Right ventricle myocardium inferior (tissue), 1 donor: ENCODE measurements at regions not wholly inside any gene's neighbourhood (a gene's known extent, or its start where the extent isn't known, plus 50 kb on each side); places are given as distances from the start of the nearest gene placed in this dataset.

Experiments used
- ATAC-seq: fragments of 200-7000 bp; cut with Tn5 transposase; one replicate; pipeline ENCODE4 v1.9.1; 2020; ENCODE audit warnings: mild to moderate bottlenecking, moderate library complexity
- DNase-seq: peaks from one replicate; pipeline ENCODE4 v3.0.0; 2021; ENCODE audit errors: missing footprints
- intact Hi-C: fragments of 100-400 bp; cut with DNase I; formaldehyde crosslinking; loops from one replicate; pipeline ENCODE4 v1.11.0; 2022
- donor health status: DM: no; HTN: yes; CAD: no; lungs with severe emphysema.

DNA sequence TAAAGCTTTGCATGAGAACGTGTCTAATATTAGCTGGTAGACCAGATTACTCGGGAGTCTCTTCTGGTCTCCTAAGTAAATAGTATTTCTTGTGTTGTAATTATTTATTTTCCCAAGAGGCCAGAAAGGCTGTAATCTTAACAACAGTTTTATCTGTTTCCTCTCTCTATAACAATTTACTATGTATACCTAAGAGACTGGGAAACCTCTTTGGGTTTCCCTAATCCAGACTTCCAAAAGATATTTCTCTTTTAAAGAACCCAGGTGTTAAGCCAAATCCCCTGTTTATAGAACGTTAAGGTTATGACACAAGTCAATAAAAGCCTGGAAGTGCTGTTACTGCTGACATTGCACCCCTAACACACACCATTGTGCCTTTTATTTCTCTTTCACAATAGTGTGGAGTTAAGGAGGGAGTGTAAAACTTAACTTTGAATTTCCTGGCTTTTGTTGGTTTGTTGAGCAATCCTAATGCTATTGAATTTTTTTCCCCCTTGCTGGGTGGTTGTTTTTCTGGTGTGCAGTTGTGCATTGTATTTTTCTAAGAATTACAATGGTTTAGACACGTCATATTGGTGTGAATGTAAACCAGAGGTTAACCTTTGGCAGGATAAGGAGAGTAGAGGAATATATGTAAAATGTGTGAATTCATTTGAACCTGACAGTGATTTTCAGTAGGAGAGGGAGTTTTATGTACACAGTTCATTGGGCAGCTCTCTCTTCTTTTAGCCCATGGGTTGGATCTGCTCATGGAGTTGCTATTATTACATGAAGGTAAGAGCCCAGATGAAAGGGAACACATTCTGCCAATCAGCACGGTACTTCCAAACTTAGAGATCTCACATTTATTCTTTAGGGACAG is 192.8 kb downstream of the MTX2 start:
- intact Hi-C loops: no loop called here
- DNase-seq (no peak), ATAC-seq (peak; percentile 72)

GRCh38 chr2:176463546-176463945 is 194.3 kb downstream of the MTX2 start:
- no peak for DNase-seq
- intact Hi-C loops: no loop called here
- no peak for ATAC-seq

GRCh38 chr2:176464886-176465564 is 195.8 kb downstream of the MTX2 start:
- intact Hi-C loops: no loop called here
- ATAC-seq (no peak), DNase-seq (no peak)

DNA sequence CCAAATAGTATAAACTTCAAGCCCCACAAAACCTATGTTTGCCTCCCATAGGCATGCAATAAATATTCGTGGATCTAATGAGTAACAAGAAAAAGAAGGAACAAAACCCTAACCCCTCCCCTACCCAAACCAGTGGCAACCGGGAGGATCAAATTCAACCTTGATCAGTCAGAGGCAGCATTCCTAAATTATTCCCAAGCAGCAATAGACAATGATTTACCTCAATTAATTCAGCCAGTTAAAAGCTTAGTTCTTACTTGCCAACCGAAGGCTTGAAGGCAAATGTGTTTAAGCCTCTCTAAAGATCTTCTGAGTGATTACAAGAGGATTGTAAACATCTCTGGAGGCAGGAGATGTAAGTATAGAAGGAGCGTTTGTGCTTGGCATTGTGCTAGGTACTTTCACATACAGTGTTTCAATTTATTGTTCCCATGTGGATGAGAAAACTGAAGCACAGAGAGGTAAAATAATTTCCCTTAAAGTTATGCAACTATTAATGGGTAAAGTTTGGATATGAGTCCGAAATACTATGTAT is 197.7 kb downstream of the MTX2 start:
- no peak for DNase-seq
- ATAC-seq: no peak
- intact Hi-C loops: no loop called here

DNA sequence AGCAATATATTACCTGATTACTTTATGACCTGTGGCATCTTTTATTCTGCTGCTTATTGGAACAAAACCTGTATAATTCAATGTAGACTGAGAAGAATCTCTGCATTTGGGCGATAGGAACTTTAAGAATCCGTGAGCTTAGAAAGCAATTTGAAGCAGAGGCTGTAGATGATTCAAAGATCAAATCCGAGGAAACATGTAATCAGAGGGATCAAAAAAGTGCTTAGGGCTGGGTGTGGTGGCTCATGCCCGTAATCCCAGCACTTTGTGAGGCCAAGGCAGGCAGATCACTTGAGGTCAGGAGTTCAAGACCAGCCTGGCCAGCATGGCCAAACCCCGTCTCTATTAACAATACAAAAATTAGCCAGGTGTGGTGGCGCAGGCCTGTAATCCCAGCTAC is 198.4 kb downstream of the MTX2 start:
- DNase-seq: no peak
- intact Hi-C loops: no loop called here
- ATAC-seq: no peak

GRCh38 chr2:176468457-176469113 is 199.3 kb downstream of the MTX2 start:
- DNase-seq (no peak), ATAC-seq (no peak)
- intact Hi-C loops: no loop called here

GRCh38 chr2:176470713-176471112 is 201.5 kb downstream of the MTX2 start:
- intact Hi-C loops: no loop called here
- ATAC-seq (no peak), DNase-seq (no peak)

GRCh38 chr2:176471949-176472348 is 202.7 kb downstream of the MTX2 start:
- ATAC-seq: no peak
- intact Hi-C loops: no loop called here

GRCh38 chr2:176473177-176473576 is 203.9 kb downstream of the MTX2 start:
- intact Hi-C loops: no loop called here
- DNase-seq (no peak), ATAC-seq (peak; percentile 59)

More at GRCh38 chr2:176471949-176472348, 202.7 kb downstream of the MTX2 start:
- DNase-seq: no peak

GRCh38 chr2:176473851-176474250 is 204.6 kb downstream of the MTX2 start:
- no peak for ATAC-seq
- intact Hi-C loops: no loop called here
- no peak for DNase-seq

DNA sequence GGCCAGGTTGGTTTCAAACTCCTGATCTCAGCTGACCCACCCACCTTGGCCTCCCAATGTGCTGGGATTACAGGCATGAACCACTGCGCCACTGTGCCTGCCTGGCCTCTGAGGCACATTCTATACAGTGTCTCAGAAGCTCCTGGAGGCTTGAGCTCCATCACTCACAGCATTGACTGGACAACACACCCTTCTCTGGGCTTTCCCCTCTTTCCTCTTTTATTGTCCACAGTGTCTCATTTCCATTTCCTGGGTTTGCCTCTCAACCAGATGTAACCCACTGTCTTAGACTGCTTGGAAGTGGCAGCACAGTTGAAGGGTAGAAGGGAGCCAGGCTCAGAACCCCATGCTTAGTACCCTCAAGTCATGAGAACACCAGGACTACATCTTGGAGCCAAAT is 208.1 kb downstream of the MTX2 start:
- ATAC-seq (no peak), DNase-seq (no peak)
- intact Hi-C loops: no loop called here

DNA sequence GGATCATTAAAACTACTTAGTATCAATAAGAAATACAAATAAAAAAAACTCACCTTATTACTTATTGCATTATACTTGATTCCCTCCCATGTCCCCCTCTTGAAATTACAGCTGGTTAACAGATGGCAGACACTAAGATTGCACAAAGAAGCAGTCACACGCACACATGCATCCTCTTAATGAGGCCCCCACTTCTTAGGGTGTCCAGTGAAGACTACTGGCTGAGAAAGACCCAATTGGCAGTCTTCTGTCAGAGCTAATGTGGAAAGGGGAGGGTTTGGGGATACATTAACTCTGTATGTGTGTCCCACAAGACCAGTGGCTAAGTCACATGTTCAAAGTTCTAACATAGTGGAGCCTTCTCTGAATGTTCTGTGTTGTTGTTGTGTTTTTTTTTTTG is 210.7 kb downstream of the MTX2 start:
- DNase-seq (no peak), ATAC-seq (no peak)
- intact Hi-C loops: no loop called here

DNA sequence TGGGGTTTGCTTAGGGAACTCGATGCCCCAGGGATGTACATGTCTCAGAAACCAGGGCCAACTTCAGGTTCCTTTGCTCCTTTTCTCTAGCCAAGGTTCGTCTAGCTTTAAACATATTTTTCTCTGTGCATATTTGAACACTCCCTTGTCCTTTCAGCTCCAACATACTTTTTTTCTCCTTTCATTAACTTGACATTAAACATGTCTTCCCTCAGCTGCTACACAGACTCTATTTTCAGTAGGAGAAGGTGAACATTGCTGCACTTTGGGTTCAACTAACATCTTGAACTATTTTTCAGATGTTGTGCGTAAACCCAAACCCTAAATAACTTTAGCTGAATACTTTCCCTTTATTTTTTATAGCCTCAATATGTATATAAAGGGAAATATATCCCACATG is 212.9 kb downstream of the MTX2 start:
- DNase-seq (no peak), ATAC-seq (no peak)
- intact Hi-C loops: no loop called here

DNA sequence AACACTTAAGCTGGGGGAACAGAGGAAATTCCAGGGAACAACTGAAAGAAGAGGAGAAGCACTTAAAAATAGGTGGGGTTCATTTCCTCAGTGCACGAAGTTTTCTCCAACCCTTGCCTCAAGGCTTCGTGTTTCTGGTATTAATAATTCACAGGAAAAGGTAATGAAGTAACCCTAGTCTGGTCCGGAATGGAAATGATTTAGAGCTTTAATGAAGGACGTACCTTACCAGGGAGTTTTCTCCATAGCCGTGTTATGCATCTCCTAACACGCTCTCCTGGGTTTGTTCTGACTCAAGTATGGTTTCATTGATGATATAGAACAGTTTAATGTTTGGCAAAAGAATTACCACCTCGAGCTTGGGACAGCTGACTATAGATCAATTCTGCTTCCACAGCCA is 214.2 kb downstream of the MTX2 start:
- DNase-seq (no peak), ATAC-seq (no peak)
- intact Hi-C loops: no loop called here

- intact Hi-C loops: no loop called here
- ATAC-seq (no peak), DNase-seq (no peak)
These were observed 214.8 kb downstream of the MTX2 start for GRCh38 chr2:176483901-176484568.

- ATAC-seq (no peak), DNase-seq (no peak)
- intact Hi-C loops: no loop called here
These were observed 215.6 kb downstream of the MTX2 start for GRCh38 chr2:176484838-176485237.

DNA sequence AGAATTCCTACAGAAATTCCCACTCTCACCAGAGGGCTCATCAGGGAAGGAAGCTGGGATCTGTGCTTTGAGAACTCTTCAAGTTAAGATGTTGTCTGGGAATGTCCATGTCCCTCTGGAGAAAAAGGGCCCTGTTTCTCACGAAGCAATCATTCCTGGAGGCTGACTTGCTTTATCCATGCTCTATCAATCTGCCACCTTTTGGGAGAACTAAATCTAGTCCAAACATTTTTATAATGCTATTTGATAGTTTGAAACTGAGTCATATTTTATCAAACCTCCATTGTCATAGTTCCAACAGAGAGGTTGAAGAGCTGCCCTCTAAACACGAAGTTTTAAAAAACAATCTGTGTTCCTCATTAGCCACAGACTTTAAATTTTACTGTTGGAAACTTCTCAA is 219.2 kb downstream of the MTX2 start:
- no peak for ATAC-seq
- intact Hi-C loops: no loop called here
- no peak for DNase-seq

- ATAC-seq (peak; percentile 79), DNase-seq (peak; percentile 71)
- intact Hi-C loops: loop anchor here (5.0 kb wide), 1 partner anchor 62 kb away; no protein-coding TSS in a partner anchor
These were observed 221.0 kb downstream of the MTX2 start for GRCh38 chr2:176490061-176490861.
